T-helper 2 cell treated with Interferon-gamma antibody and Interleukin-4, amounts not matched to agents 100 ng/mL and 5 ng/mL, for 36 hours (primary cell): ENCODE measurements at regions not wholly inside any gene's neighbourhood (a gene's known extent, or its start where the extent isn't known, plus 50 kb on each side); places are given as distances from the start of the nearest gene placed in this dataset.
"Not testable (repeated sequence)": the region's sequence is repeated elsewhere in the genome, so short reads cannot be mapped to it uniquely, and the experiment has no call there.

Experiments used
- intact Hi-C: fragments of 100-400 bp; cut with micrococcal nuclease; formaldehyde crosslinking; loops from one replicate; pipeline ENCODE4 v1.15.1; 2023

DNA sequence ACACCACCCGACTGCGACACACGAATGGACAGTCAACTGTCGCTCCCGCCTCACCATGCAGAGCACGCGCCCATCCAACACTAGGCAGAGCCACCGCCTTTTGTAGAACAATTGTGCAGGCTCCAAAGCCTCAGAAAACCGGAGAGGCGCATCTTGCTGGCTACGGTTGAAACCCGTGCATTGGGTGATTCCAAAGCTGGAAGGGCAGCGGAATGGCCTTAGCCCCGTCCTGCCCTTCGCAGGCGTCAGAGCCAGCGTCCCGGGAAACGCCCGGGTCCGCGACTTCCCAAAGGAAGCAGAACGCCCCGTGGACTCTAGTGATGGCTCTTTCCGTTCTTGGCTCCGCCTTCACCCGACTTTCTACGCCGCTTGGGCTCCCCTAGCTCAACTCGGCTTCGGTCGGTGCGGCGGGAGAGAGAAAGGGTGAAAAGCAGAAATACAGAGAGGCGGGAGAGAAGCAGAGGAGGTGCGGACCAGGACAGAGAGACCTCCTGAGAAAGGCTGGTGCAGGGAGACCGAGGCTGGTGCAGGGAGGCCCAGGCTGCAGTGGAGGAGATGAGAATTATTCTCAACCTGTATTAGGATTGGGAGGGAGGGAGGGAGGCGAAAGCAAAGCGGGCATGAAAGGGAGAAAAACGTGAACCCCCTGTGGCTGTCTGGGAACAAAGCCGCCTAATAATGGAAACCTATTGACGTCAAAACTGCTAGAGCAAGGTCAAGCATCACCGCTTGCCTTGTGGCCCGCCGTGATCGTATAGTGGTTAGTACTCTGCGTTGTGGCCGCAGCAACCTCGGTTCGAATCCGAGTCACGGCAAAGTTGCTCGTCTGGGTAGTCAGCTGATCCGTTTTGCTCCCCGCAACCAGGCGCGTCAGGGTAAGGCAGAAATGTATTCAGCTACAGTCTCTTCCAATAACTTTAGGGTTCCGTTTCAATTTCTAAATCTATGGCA is 99.5 kb downstream of the PRKAB2 start:
- intact Hi-C loops, result no loop called here

DNA sequence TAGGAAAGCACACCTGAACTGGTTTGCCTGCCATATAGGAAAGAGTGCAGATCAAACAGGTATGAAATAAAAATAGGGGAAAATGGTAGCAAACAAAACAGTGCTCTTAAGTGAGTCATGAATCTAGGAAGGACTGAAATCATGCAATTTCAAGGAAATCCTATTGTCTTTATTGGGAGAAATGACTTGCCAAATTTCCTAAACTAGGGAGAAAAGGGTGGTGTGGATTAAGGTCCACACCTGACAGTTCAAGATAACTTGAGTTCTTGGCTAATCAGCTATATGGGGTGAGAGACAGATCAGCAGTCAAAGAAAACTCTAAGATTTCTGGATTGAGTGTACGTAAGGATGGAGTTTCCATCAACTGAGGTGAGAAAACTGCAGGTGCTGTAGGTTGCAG is 101.1 kb downstream of the PRKAB2 start:
- intact Hi-C loops, result no loop called here

DNA sequence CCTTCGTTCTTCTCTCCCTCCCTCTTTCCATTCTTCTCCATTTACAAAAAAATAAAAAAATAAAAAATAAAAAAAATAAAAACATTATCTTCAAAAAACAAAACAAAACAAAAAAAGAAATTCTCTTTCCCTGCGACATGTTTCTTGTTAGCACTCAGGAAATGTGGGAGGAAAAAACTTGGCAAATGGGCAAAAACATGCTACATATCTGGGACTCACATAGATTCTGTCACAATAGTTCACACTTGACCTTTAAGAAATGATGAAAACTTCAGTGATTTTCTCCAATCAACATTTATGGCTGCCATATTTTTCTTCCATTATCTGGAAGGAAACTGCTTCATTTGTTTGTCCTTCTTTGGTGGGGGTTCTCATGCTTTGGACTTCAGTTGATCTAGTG is 109.3 kb downstream of the PRKAB2 start:
- intact Hi-C loops, result no loop called here

DNA sequence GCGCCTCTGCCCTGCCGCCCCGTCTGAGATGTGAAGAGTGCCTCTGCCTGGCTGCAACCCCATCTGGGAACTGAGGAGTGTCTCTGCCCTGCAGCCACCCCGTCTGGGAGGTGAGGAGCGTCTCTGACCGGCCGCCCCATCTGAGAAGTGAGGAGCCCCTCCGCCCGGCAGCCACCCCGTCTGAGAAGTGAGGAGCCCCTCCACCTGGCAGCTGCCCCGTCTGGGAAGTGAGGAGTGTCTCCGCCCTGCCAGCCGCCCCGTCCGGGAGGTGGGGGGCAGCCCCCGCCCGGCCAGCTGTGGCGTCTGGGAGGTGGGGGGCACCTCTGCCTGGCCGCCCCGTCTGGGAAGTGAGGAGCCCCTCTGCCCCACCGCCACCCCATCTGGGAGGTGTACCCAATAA is 110.4 kb downstream of the PRKAB2 start:
- intact Hi-C loops, result not testable (repeated sequence)

DNA sequence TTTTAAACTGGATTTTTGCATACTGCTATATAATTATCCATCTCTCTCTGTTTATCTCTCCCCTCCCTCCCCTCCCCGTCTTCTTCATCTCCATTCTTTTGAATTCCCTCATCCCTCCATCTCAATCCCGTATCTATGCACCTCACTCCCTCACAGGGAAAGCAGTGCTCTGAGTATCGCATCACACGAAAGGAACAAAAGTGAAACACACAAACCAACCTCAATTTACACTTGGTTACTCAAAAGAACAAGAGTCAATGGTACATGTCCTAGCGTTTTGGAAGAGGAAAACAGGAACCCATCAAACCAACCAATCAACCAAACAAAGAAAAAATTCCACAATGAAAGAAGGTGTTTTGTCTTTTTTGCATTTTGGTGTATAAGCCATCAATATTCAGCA is 115.1 kb downstream of the NBPF12 start:
- intact Hi-C loops, result no loop called here

DNA sequence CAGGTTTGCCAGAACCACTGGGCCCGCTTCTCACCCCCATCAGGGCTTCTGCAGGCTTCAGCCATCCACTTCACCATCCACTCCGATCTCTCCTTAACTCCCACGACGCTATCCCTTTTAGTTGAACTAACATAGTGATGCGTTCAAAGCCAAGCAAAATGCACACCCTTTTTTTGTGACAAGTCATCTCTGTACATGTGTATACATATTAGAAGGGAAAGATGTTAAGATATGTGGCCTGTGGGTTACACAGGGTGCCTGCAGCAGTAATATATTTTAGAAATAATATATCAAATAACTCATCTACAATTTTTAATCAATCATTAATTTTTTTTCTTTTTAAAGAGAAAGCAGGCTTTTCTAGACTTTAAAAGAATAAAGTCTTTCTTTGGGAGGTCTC is 114.6 kb downstream of the NBPF12 start:
- intact Hi-C loops, result no loop called here

DNA sequence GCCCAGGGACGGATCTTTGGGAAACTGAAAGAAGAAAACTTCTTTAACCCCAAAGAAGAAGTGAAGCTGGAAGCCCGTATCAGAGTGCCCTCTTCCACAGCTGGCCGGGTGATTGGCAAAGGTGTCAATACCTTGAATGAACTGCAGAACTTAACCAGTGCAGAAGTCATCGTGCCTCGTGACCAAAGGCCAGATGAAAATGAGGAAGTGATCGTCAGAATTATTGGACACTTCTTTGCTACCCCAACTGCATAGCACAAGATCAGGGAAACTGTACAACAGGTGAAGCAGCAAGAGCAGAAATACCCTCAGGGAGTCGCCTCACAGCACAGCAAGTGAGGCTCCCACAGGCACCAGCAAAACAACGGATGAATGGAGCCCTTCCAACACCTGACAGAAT is 114.0 kb downstream of the NBPF12 start:
- intact Hi-C loops, result no loop called here

DNA sequence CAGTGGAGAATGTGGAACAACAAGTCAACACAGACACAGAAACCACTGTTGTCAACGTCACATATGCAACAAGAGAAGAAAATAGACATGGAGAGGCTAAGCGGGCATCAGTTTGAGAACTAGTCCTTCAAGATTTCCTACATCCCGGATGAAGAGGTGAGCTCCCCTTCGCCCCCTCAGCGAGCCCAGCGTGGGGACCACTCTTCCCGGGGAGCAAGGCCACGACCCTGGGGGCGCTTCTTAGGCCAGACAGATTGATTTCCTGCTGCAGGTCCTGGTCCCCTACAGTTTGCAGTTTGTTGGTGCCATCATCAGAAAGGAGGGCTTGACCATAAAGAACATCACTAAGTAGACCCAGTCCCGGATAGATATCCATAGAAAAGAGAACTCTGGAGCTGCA is 113.0 kb downstream of the NBPF12 start:
- intact Hi-C loops, result no loop called here

DNA sequence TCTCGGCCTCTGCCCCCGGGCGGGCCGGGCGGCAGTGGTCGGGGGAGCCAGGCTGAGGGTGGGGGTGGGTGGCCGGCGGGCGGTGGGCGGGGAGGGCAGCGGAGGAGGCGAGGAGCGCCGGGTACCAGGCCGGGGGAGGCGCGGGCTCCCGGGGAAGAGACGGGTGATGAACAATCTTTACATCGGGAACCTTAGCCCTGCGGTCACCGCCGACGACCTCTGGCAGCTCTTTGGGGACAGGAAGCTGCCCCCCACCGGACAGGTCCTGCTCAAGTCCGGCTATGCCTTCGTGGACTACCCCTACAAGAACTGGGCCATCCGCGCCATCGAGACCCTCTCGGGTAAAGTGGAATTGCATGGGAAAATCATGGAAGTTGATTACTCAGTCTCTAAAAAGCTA is 112.5 kb downstream of the NBPF12 start:
- intact Hi-C loops, result no loop called here

DNA sequence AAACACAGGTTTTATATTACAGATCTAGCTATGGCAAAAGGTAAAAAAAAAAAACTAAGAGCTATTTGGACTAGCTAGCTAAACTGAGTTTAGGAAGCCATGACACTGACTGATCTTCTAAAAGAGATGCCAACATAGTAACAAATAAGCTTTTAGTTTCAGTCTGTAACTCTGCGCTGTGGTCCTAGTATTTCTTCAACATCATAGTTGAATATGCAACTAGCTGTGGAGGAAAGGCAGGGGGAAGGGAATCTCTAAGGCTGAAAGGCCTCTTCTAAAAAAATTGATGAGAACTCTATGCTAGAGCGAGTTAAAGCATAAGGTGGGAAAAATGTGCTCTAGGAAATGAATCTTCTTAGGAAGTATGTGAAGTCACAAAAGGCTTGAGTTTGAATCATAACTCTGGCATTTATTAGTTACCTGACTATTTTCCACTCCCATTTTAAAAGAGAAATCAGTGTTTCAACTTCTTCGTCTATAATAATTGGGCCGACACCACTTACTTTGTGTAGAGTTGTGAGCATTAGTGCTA is 108.8 kb downstream of the NBPF12 start:
- intact Hi-C loops, result not testable (repeated sequence)

DNA sequence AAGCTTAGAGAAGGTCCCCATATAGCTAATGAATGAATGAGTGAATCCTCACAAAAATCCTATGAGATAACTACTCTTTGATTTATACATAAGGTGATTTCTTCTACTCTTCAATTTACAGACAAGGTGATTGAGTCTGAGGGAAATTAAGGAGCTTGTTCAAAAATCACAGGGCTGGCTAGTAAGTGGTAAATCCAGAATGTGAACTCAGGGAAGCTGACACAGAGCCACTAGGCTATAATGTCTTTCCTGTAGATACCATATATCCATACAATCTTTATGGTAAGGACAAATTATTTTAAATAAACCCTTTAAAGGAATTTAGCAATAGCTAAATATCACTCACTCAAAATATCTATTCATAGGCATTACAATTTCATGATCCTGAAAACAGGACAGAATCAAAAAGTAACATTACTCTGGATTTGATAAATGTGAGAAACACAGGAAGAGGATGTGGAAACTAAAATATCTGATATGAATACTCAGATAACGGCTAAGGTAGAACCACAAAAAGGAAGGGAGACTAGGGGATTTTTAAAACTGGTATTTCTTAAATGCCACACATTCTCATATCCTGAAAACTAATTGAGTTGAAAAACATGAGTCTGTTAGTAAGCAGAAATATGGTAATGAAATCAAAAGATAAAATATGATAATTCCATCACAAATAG is 108.2 kb downstream of the NBPF12 start:
- intact Hi-C loops, result no loop called here
